GM19193 (cell line): ENCODE measurements at regions not wholly inside any gene's neighbourhood (a gene's known extent, or its start where the extent isn't known, plus 50 kb on each side); places are given as distances from the start of the nearest gene placed in this dataset.

Experiments used
- POLR2A ChIP-seq: IDR thresholded peaks from 4 replicates; pipeline ENCODE4 v1.6.1; 2011; ENCODE audit not compliant: insufficient read depth, insufficient read length; ENCODE audit errors: extremely low read depth

GRCh38 chr5:160504906-160505305, 83.3 kb downstream of the PTTG1 start:
- TF ChIP-seq POLR2A, result no peak

- TF ChIP-seq POLR2A, result no peak
Measured at GRCh38 chr5:160506006-160507004, 84.7 kb downstream of the PTTG1 start.

DNA sequence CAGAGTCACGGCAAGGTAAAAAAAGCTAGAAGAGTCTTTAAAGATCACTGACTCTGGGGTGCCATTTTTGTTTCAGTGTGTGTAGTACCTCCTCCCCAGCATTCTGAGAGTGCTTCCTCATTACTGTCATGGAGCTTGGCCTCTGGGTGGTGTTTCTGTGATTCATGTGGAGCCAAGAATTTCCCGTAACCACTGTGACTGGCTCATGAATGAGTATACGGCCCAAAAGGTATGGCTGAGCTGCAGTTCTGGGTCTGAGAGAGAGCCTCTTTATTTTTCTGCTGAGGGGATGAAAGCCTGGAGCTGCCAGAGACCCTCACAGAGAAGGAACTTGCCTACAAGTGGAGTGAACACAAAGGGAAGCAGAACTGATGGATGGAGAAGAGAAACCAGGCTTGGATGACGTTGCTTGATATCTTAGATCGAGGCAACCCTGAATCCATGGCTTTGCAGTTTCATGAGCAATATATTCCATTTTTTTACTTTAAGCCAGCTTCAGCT, 85.6 kb downstream of the PTTG1 start:
- no peak for TF ChIP-seq POLR2A

DNA sequence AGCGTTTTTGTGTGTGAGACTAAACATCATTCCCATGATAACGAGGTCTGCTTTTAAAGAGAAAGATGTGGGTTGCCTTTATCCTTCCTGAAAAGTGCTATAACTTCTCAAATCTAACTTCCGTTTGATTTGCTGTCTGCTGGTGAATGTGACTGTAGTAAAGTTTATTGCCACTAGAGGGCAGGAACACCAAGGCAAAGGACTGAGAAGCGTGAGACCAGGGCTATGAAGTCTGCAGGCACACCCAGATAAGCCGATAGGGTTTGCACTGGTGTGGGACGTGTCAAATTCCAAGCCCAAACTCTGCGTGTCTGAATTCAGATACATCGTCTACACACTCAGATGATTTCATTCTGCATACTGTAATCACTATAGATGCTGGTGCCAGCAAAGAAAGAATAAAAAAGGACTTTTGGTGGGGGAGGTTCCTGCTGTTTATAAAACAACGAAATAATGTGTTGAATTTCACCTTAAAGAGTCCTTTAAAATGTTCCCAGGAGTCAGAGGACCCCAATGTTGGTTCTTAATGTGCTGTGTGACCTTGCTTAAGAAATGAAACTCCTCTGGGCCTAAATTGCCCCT, 87.2 kb downstream of the PTTG1 start:
- no peak for TF ChIP-seq POLR2A

DNA sequence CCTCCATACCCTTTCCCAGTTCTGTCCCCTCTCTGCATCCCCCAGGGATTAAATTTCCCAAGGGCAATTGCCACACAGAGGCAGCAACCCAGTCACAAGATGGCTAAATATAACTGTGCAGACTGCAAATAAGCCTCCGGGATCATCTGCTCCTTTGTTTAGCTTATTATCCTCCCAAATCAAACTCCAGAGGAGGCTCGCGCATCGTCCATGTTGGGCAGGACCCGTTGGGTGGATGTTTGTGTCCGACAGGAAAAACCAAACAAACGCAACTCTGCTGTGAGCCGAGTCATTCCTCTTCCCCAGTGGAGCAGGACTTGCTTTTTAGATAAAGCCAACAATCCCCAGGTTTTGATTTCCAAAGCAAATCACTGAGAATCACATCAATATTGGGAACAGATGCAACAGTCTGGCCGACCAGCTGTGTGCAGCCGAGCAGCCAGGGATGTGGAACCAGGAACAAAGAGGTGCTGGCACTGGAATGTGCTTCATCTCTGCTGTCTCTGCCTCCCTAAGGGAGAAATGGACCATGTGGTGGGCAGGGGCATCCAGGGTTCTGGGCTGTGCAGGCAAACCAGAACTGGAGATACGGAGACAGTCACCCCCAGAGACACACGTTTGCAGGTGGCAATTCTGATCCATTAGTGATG, 89.8 kb downstream of the PTTG1 start:
- no peak for TF ChIP-seq POLR2A
